NOMO-1 (cell line): ENCODE measurements at regions not wholly inside any gene's neighbourhood (a gene's known extent, or its start where the extent isn't known, plus 50 kb on each side); places are given as distances from the start of the nearest gene placed in this dataset.
"Not testable (repeated sequence)": the region's sequence is repeated elsewhere in the genome, so short reads cannot be mapped to it uniquely, and the experiment has no call there.

Experiments
- DNase-seq, 2 experiments: peaks; one replicate each; lab custom pipeline; 2025; ENCODE audit not compliant: unreplicated experiment in 2 of 2; lab: John Stamatoyannopoulos, UW

DNA sequence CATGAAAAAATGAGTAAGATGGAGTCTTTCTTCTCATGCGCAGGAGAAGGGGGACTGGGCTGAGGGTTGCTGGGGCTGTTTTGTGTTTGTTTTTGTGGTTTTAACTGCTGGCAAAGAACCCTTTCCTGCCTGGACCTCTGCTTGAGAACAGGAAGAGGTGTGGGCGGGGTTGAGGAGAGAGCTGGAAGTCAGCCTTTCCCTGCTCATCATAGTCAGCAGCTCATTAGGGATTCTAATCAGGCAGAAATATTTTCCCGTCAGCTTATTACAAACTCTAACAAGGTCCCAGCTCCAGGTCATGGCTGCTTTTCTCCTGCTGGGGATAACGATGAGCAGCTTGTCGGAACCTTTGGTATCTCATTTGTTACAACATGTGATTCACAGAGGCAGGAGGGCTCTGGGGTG lies 185.0 kb upstream of the NRXN3 start:
- DNase-seq = no peak

DNA sequence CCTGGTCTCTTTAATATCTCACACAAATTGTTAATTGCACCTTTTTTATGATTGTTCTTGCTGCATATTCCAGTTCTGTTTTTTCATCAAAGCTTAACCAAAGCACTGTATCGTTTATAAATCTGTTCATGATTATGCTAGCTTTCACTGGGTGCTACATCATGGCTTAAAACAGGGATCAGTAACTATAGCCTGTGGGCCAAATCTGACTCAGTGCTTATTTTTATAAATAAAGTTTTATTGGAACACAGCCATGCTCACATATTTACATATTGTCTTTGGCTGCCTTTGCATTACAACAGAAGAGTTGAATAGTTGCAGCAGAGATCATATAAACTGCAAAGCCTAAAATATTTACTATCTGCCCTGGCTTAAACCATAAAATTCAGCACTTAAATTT lies 183.4 kb upstream of the NRXN3 start:
- no peak for DNase-seq

DNA sequence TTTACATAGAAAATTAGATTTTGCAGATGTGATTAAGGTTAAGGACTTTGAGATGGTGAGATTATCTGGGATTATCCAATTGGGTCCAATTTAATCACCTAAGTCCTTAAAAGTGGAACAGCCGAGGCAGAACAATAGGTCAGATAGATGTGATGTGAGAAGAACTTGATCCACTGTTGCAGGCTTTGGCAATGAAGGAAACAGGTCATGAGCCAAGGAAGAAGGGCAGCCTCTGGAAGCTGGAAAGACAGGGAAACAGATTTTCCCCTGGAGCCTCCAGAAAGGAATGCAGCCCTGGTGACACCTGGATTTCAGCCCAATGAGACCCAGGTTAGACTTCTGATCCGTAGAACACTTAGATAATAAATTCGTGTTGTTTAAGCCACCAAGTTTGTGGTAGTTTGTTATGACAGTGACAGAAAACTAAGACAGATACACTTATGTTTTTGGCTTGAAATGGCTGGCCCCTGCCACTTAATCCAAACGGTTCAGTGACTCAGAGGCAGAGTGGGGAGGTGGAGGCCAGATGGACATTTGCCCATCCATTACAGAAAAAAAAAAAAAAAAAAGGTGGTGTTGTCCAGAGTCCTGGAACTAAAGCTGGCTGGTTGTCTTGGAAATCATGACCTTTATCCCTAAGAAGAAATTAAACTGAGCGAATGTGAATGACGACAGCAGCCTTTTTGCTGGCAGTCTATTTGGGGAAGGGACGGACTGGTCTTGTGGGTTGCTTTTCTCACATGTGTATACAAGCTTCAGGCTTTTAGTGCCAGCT lies 181.9 kb upstream of the NRXN3 start:
- DNase-seq = no peak

DNA sequence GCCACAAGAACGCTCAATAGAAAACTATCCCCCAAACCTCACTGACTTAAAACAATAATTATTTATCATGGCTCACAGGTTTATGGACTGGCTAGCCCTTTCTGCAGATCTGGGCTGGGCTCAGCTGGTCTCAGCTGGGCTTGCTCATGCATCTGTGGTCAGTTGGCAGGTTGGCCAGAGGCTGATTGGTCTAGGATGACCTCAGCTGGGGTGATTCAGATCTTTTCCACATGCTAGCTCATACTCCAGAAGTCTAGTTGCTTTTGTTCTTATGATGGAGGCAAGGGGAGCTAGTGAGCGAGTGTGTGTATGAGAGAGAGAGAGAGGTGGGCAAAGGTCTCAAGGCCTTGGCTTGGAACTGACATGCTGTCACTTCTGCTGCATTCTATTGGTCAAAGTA lies 181.2 kb upstream of the NRXN3 start:
- no peak for DNase-seq

DNA sequence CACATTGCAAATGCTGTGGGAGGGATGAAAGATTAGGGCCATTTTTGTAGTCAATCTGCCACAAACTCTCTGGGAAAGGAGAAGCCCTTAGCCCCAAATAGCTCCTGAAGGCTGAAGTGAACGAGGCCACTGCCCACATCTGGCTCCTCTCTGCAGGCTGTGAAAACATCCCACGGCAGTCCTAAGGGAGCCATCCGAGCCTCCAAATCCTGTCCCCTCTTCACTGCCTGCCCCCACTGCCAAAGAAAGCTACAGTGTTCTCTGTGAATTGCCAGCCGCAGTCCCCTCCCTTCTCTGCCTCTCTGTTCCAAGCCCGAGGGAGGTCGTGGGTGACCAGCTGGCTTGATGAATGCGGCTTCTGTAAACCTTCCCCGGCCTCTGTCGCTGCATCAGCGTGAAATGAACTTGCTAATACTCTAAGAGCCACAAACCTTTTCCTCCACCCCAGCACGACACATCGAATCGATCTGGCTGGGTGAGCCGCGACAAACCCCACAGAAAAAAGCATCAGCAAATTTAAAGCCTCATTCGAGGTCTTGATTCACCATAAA lies 180.7 kb upstream of the NRXN3 start:
- no peak for DNase-seq

DNA sequence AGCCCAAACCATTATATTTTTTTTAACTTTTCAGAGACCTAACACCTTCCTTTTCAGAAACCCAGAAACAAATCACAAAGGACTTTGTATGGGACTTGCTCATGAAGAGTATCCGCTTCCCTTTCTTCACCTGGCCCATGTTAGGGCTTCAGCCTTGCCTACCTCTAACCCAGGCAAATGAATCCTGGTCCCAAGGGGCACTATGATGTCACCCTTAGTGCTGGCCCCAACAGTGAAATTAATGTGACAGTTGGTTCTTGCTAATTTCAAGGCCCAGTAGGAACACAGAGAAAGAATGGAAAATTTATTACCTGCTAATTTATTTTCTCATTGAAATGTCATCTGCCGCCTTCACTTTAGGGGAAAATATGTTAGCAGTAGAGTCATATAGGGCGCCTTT lies 179.8 kb upstream of the NRXN3 start:
- DNase-seq = no peak

DNA sequence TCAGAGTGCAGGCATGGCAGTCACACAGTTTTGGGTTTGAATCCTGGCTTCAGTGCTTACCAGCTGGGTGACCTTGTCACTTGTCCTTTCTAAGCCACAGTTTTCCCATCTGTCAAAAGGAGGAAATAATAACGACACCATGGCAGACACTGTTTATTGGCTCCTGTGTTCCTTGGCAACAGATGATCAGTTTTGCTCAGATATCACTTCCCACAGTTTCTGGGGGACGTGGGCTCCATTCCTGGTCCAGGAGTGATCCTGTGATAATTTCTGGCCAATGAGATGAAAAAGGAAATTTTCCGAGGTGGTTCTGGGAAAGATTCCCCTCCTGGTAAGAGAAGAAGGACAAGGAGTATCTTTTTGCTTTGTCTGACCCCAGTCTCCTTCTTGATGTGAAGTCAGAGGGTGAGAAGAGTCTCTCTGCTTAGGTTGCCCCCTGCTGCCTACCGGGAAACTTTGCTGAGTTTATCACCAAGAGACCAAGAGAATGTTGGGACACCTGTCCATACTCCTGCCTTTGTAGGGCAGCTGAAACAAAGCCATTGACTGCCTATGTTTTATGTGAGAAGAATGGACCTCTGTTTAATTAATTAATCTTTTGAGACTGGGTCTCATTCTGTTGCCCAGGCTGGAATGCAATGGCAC lies 178.9 kb upstream of the NRXN3 start:
- no peak for DNase-seq

DNA sequence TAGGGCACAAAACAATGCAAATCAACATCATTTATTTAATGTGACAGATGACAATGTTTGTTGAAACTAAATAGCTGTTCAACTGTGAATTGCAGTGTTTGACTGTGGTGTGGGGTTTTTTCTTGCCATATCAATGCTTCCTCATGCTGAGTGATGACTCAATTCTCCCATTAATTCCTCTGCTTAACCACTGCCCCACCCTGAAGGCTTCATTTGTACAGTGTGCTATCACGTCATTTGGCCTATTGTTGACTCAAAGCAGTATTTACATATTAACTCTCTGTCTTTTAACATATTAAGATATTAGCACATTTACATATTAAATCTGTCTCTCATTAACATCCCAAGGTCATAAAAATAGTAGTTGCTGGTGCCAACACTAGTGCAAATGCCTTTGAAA lies 164.8 kb upstream of the NRXN3 start:
- DNase-seq = peak; percentile 36 to 51

DNA sequence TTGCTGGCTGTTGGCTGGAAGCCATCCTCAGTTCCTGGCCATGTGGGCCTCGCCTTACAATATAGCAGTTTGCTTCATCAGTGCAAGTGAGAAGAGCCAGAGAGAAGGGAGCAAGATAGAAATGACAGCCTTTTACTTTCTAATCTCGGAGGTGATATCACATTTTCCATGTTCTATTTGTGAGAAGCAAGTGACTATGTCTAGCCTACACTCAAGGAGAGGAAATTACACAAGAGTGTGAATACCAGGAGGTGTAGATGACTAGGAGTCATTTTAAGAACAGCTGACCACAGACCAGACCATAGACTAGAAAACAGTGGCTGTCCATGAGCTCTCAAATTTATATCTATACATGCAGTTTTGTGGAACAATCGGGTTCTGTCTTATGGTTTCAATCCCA lies 163.0 kb upstream of the NRXN3 start:
- no peak for DNase-seq

DNA sequence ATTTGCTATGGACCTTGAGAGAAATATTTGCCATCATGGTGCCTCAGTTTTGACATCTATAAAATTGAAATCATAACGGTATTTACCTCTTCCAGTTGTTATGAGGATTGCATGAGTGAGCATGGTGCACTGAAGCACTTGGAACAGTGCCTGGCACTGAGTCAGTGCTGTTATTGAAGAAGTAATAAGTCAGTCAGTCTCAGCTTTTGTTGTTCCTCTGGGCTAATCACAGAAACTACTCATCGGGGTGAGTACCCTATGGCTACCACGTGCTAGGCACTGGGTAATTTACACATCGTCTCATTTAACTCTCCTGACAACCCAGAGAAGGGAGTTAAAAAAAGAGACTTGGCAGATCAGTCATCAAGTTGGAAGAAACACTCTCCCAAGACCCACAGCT lies 159.5 kb upstream of the NRXN3 start:
- no peak for DNase-seq

DNA sequence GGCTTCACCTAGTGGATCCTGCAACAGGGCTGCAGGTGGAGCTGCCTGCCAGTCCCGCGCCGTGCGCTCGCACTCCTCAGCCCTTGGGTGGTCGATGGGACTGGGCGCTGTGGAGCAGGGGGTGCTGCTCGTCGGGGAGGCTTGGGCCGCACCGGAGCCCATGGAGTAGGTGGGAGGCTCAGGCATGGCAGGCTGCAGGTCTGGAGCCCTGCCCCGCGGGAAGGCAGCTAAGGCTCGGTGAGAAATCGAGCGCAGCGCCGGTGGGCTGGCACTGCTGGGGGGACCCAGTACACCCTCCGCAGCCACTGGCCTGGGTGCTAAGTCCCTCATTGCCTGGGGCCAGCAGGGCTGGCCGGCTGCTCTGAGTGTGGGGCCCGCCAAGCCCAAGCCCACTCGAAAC lies 156.3 kb upstream of the NRXN3 start:
- not testable (repeated sequence) for DNase-seq

DNA sequence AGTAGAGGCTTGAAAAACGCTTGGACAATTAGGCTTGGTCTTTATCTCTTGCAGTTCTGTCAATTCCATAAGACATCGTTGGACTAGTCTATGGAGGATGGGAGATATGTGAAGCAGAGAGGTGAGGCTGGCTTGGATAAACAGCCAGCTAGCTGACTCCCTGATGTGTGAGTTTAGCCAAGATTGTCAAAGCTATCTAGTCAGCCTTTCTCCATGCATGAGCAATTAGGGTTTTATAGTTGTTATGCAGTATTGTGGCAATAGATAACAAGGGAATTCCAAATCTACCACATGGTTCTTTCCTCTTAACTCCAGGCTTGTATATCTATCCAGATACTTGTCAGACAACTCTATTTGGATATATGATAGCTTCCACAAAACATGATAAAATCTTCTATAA lies 153.6 kb upstream of the NRXN3 start:
- no peak for DNase-seq

DNA sequence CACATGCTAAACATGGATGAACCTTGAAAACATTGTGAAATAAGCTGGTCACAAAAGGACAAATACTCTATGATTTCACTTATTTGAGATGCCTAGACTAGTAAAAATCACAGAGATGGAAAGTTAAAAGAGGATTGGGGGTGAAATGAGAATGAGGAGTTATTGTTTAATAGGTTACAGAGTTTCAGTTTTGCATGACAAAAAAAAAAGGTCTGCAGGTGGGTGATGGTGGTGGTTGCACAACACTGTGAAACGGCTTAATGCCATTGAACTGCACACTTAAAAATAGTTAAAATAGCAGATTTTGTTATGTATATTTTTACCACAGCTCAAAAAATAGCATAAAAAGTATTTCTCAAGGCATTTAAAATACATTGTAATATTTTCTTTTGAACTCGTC lies 151.9 kb upstream of the NRXN3 start:
- no peak for DNase-seq

DNA sequence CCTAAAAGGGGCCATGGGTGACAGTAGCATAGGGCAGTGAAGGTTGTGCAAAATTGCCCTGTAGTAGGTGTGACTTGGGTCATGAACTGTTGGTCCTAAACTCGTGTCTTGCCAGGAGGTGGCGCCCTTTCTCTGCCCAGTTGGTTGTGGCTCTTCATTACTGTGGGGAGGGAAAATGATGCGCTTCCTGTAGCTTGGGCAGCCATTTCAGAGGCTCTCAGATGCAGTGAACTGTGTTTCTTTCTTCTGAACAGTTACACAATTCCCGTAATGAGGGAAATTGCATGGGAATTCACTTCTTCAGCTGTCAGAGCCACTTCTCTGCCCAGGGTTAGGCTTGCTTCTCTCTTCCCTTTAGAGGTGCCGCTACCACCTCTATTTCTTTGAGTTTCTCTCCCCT lies 148.1 kb upstream of the NRXN3 start:
- peak; percentile 55 to 61 for DNase-seq

DNA sequence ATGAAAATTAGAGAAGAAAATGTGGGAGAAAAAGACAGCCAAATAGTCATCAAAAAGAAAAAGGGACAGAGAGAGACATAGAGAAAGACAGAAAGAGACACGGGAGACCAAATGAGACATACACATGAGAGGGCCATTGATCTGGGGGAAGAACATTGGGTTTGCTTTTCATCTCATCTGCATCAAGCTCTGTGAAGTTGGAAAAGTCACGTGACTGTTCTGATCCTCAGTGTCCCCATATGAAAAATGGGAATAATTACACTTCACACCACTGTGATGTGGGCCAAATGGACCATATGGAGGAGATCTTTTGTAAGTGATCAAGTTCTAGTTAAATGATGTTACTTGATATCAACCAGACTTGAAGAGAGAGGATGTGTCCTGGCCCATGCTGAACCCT lies 147.1 kb upstream of the NRXN3 start:
- no peak for DNase-seq

DNA sequence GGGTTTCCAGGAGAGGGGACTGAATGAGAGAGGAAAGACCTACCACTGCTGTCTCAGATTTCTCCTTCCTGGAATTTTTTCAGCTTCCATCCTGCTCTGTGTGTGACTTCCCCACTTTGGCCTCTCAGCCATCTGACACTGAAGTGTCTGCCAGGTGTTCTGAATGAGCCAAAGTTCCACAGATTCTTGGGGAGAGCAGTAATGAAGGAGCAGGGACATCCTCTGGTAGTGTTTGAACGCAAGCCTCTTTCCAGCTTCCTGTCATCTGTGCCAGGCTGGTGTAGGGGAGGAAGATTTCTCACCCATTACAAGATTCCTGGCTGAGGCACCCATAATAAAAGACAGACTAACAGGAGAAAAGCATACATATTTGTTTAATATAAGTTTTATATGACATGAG lies 141.7 kb upstream of the NRXN3 start:
- no peak for DNase-seq

DNA sequence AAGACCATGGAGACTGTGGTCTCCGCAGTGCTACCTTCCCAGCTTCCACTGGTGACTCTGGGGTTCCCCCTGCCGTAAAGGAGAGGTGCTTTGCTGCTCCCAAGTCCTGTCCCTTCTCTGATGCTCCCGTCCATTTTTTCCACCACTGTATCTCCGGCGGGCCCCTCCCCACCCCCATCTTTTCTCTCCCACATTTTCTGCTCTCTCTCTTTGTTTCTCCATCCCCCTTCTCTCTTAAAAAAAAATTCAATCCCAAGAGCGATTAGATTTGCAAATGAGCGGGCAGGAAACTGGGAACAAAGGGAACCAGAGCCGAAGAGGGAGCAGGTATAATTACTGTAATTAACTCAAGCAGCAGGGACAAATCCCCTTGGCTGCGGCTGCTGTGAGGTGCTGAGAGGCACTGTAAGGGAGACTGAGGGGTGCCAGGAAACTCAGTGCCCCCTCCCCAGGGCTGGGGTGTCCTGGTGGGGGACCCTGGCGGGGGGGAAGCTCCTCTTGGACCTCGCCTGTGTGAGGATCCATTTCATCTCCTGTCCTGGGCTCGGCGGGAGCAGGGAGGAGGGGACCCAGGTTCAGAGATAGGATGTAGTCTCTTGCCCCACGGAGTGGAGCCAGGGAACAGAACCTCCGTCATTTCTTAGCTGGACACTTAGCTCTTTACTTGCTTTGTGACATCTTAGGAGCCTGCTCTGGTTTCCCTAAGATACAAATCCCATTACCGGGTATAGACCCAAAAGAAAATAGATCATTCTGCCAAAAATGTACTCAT lies 140.4 kb upstream of the NRXN3 start:
- no peak for DNase-seq

DNA sequence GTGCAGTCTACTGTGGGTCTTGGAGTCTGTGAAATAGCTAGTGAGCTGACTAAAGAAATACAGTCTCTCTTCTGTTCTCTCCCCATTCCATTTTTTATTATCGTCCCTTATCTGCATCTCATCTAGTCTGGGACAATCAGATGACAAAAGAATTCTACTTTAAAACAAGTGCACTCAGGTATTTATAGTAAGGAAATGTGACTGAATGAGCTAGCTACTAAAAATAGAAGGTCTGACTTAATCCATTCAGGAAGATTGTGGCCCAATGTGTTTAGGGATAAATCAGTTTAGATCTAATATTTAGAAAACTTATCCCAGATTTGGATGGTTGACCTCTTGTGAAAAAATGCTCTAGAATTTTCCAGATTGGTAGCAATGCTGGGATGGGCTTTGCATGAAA lies 126.8 kb upstream of the NRXN3 start:
- DNase-seq = no peak

DNA sequence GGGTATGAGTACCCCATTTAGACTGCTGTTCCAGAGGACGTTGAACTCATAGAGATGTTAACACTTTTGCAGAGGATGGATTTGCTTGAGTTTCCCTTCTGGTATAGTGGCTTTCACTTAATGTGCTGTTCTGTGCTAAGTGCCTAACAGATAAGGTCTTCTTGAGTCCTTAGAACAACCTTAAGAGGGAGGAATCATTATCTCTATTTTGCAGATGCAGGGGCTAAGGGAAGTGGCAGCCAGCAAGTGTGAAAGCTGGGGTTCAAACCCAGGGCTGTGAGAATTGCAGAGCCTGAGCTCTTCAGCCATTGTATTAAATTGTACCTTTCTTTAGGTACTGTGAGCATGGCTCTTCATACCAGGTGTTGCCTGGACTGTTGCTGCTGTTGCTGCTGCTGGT lies 122.1 kb upstream of the NRXN3 start:
- no peak for DNase-seq

DNA sequence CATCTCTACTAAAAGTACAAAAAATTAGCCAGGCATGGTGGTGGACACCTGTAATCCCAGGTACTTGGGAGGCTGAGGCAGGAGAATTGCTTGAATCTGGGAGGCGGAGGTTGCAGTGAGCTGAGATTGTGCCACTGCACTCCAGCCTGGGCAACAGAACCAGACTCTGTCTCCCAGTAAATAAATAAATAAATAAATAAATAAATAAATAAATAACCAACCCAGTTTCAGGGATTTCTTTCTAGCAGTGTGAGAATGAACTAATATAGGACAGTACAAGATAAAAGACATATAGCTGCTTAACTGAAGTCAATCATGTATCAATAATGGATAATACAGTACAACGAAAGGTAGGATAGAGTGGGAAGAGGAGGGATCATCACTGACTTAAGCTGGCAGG lies 113.3 kb upstream of the NRXN3 start:
- DNase-seq = not testable (repeated sequence)

DNA sequence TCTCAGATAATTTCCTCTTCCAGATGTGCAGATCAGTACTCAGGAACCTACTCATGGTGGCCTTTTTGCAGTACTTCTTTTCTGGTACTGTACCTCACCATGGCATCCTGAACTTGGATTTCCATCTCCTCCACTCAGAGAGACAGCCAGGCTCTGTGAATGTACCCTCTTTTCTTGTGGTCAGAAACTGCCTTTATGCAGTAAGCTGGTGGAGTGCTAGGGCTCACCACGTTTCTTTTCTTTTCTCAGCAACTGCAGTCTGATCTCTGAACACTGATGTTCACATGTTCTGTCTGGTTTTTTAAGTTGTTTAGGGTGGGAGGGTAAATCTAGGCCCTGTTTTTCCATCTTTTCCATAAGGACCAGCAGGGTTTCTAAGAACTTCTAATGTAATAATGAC lies 99.8 kb upstream of the NRXN3 start:
- no peak for DNase-seq
